ENCODE measurements at regions not wholly inside any gene's neighbourhood (a gene's known extent, or its start where the extent isn't known, plus 50 kb on each side); places are given as distances from the start of the nearest gene placed in this dataset.

- no peak for DNase-seq
Observed at GRCh38 chr5:120738568-120738967, 274.5 kb downstream of the PRR16 start.

- no peak for DNase-seq
Observed at GRCh38 chr5:120740989-120741388, 276.9 kb downstream of the PRR16 start.

GRCh38 chr5:120748474-120748873 lies 284.4 kb downstream of the PRR16 start:
- no peak for DNase-seq

- DNase-seq: no peak
Observed at GRCh38 chr5:120749737-120750136, 285.6 kb downstream of the PRR16 start.

GRCh38 chr5:120759587-120759986 lies 295.5 kb downstream of the PRR16 start:
- no peak for DNase-seq

GRCh38 chr5:120761986-120762385 lies 297.9 kb downstream of the PRR16 start:
- DNase-seq: no peak

GRCh38 chr5:120765189-120765588 lies 301.1 kb downstream of the PRR16 start:
- DNase-seq: no peak

- DNase-seq: no peak
Observed at GRCh38 chr5:120767178-120767820, 303.2 kb downstream of the PRR16 start.

GRCh38 chr5:120769312-120769872 lies 305.3 kb downstream of the PRR16 start:
- DNase-seq: no peak

GRCh38 chr5:120771202-120771601 lies 307.1 kb downstream of the PRR16 start:
- DNase-seq: no peak

GRCh38 chr5:120778491-120779484 lies 314.7 kb downstream of the PRR16 start:
- no peak for DNase-seq

GRCh38 chr5:120779674-120780073 lies 315.6 kb downstream of the PRR16 start:
- no peak for DNase-seq

GRCh38 chr5:120788481-120788880 lies 324.4 kb downstream of the PRR16 start:
- DNase-seq: no peak

GRCh38 chr5:120789918-120790317 lies 325.8 kb downstream of the PRR16 start:
- DNase-seq: no peak

GRCh38 chr5:120790339-120790738 lies 326.2 kb downstream of the PRR16 start:
- no peak for DNase-seq

- no peak for DNase-seq
Observed at GRCh38 chr5:120792477-120792876, 328.4 kb downstream of the PRR16 start.

- DNase-seq: no peak
Observed at GRCh38 chr5:120794121-120794520, 330.0 kb downstream of the PRR16 start.

GRCh38 chr5:120803282-120803681 lies 339.2 kb downstream of the PRR16 start:
- DNase-seq: no peak

- DNase-seq: no peak
Observed at GRCh38 chr5:120805131-120805530, 341.0 kb downstream of the PRR16 start.

- no peak for DNase-seq
Observed at GRCh38 chr5:120806202-120806601, 342.1 kb downstream of the PRR16 start.

- DNase-seq: no peak
Observed at GRCh38 chr5:120808135-120808534, 344.0 kb downstream of the PRR16 start.

- DNase-seq: no peak
Observed at GRCh38 chr5:120808606-120809005, 344.5 kb downstream of the PRR16 start.

- no peak for DNase-seq
Observed at GRCh38 chr5:120813551-120813950, 349.5 kb downstream of the PRR16 start.

Data from NCI-H774 (cell line).